A673 (cell line): ENCODE measurements at regions not wholly inside any gene's neighbourhood (a gene's known extent, or its start where the extent isn't known, plus 50 kb on each side); places are given as distances from the start of the nearest gene placed in this dataset.

Experiments
- EZH2 ChIP-seq: fragments of 200-600 bp; sonication (generic); IDR thresholded peaks from 2 replicates; pipeline ENCODE4 v1.6.1; 2017; ENCODE audit warnings: borderline replicate concordance, low read depth, mild to moderate bottlenecking, mixed read lengths, antibody characterized with exemption, low read length; ENCODE audit not compliant: poor library complexity, severe bottlenecking
- TF ChIP-seq, protein P1 (sequence below): fragments of 300-800, 200-600 bp; sonication (generic); conservative IDR thresholded peaks from 2 replicates; pipeline ENCODE4 v1.5.1; 2017; ENCODE audit warnings: low read depth, mild to moderate bottlenecking, antibody characterized with exemption, low read length, moderate library complexity, mixed read lengths

DNA sequence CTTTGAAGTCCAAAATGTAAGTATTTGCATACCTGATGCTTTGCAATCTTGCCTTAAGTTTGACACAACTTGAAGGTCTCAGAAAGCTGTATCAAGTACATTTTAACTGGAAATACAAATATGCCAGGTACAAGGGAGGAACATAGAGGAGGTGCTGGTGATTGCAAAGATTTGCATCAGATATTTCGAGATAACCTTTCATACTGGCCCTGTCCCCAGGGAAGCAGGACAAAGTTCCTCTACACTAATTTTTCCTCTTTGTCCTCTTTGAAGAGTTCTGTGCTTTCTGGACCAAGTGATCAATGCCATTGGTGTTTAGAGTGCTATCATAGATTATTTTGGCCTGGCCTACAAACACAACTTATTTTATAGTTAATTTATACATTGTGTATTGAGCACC, 686.1 kb downstream of the HACE1 start:
- TF ChIP-seq, protein P1, sequence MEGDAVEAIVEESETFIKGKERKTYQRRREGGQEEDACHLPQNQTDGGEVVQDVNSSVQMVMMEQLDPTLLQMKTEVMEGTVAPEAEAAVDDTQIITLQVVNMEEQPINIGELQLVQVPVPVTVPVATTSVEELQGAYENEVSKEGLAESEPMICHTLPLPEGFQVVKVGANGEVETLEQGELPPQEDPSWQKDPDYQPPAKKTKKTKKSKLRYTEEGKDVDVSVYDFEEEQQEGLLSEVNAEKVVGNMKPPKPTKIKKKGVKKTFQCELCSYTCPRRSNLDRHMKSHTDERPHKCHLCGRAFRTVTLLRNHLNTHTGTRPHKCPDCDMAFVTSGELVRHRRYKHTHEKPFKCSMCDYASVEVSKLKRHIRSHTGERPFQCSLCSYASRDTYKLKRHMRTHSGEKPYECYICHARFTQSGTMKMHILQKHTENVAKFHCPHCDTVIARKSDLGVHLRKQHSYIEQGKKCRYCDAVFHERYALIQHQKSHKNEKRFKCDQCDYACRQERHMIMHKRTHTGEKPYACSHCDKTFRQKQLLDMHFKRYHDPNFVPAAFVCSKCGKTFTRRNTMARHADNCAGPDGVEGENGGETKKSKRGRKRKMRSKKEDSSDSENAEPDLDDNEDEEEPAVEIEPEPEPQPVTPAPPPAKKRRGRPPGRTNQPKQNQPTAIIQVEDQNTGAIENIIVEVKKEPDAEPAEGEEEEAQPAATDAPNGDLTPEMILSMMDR = no peak
- TF ChIP-seq EZH2 = no peak
